HG03095 (cell line): ENCODE measurements at regions not wholly inside any gene's neighbourhood (a gene's known extent, or its start where the extent isn't known, plus 50 kb on each side); places are given as distances from the start of the nearest gene placed in this dataset.

Source experiments
- ATAC-seq: cut with Tn5 transposase; IDR thresholded peaks from one replicate; pipeline ENCODE4 v1.9.1; 2021; ENCODE audit warnings: moderate library complexity; ENCODE audit not compliant: unreplicated experiment

DNA sequence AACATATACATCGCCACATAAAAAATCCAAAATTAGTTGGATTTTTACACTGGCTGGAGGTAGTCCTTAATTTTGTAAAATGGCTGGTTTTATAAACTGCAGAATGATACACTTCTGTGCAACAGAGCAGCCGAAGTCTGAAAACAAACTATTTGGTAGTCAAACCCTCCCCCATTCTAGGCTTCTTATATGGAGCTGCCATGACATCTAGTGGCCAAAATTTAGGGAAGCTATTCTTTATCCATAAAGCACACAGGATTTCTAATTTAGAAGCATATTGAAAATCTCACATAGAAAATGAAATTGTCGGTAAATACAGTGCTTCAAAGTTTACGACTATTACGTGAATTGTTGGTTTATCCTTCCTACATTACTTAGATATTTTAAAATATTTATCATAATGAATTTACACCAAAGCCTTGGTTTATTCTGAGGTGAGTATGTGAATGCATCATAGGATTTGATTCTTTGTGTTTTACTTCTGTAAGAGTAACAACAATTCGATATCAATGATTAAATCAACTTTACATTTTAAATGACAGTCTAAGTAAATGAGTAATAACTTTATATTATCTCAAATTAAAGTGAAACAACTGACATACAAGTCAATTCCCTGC lies 113.4 kb upstream of the FAM241A start:
- ATAC-seq, result no peak

DNA sequence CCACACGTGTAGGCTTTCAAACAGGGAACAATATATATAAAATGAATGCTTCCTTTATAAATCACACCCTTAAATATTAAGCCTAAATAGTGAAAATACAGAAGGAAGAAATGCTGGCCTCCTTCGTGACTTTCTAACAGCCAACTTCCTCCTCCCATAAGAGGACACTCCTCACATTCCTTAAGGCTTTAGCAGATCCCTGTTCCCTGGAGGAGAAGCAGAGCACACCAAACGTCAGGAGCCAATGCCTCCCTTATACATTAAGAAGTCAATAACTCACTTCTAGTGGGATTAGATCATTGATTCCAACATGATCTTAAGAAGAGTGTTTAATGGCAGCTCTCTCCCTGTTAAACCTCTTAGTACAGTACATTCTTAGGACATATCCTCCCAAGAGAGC lies 108.4 kb upstream of the FAM241A start:
- no peak for ATAC-seq

DNA sequence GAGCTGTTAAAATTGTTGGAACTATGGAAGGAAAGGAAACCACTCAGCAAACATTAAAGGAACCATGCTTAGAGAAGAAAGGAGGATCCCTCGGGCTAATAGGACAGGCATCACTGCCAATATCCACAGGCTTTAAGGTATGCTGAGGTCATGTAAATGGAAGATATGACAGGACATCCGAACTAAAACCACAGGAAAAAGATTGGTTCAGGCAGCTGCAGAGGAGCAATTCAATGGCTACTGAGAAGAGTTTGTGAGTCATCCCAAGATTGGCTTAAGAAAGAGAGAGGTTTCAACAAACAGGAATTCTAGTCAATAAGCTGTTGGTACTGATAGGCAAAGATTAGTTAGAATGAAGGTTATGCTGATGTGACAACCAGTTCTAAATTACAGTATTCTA lies 106.4 kb upstream of the FAM241A start:
- no peak for ATAC-seq

DNA sequence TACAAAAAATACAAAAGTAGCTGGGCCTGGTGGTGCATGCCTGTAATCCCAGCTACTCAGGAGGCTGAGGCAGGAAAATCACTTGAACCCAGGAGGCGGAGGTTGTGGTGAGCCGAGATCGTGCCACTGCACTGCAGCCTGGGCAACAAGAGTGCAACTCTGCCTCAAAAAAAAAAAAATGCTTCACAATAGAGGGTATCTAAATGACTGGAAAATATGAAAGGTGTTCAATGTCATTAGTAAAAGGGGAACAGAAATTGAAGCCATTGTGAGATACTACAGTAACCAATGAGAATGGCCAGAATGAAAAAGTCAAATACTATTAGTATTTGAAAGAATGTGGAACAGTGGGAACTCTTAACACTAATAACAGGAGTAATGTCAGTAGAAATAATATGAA lies 96.1 kb upstream of the FAM241A start:
- ATAC-seq, result peak; percentile 81

- no peak for ATAC-seq
These were observed 91.4 kb upstream of the FAM241A start for GRCh38 chr4:112053825-112054350.

DNA sequence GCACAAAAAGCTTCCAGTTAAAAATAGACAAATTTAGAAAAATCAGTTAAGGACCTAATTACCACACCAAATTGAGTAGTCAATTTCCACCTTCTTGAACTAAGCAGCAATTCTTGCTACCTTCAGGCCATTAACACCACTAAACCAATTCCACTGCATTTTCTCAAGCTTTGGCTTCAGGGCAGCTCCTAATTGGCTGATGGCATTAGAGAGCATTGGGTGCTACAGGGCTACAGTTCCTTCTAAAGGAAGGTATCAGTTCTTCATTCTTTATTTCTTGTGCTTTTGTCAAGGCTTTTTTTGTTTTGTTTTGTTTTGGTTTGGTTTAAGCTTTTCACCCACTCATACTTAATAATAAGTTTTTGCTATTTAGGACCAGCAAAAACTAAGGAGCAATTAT lies 90.2 kb upstream of the FAM241A start:
- ATAC-seq, result no peak

GRCh38 chr4:112057470-112057869 lies 87.8 kb upstream of the FAM241A start:
- ATAC-seq, result no peak

DNA sequence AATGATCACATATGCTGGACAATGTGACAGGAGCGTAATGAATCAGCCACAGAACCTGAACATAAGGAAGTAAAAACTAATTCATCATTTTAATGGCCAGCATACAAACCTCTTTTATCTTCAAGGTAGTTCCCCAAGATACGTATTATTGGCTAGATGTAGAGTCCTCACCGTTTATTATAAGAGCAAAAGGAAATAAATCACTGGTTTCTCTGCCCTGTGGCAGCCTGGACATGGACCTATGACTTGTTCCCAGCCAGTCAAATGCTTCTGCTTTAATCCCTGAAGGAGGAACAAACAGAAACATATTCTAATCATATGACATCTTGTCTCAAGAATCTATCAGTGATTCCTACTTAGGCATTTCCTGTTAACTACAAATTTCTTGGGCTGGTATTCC lies 86.8 kb upstream of the FAM241A start:
- ATAC-seq, result no peak

DNA sequence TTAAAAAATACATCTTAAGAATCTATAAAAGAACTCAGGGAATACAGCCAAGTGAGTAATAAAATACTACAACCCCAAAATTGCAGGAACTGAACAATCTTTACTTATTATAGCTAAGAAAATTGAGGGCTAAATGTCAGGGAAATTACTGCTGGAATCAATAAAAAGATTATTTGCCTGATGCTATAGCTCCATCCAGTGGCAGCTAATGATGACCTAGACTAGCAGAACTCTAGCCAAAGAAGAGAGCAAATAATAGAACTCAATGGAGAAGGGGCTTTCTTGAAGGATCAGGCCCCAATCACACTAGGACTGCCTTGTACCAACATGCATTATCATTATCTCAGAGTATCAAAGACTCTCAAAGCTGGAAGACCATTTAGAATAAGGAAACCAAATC lies 85.0 kb upstream of the FAM241A start:
- ATAC-seq, result no peak

DNA sequence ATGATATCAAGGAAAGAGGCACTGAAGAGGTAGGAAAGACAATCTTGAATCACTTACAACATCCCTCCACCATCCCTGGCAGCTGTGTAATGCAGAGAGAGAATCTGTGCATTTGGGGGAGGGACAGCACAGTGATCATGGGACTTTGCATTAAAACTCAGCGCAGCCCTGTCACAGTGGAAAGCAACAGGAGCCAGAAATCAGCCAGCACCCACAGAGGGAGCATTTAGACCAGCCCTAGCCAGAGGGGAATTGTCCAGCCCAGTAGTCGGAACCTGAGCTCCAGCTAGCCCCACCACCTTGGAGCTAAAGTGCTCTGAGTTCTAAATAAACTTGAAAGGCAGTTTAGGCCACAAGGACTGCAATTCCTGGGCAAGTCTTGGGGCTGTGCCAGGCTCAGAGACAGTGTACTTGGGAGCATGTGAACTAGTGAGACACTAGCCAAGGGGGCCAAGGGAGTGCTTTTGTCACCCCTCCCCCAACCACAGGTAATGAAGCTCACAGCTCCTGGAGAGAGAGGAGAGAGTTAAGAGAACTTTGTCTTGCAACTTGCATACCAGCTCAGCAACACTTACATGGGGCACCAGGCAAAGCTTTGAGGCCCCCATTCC lies 83.9 kb upstream of the FAM241A start:
- no peak for ATAC-seq

DNA sequence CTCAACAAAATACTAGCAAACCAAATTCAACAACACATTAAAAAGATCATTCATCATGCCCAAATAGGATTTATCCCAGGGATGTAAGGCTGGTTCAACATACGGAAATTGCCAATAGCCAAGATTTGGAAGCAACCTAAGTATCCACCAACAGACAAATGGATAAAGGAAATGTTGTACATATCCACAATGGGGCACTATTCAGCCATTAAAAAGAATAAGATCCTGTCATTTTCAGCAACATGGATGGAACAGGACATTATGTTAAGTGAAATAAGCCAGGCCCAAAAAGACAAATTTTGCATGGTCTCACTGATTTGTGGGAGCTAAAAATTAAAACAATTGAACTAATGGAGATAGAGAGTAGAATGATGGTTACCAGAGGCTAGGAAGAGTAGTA lies 82.0 kb upstream of the FAM241A start:
- ATAC-seq, result no peak

- ATAC-seq, result no peak
These were observed 76.1 kb upstream of the FAM241A start for GRCh38 chr4:112069110-112069509.

DNA sequence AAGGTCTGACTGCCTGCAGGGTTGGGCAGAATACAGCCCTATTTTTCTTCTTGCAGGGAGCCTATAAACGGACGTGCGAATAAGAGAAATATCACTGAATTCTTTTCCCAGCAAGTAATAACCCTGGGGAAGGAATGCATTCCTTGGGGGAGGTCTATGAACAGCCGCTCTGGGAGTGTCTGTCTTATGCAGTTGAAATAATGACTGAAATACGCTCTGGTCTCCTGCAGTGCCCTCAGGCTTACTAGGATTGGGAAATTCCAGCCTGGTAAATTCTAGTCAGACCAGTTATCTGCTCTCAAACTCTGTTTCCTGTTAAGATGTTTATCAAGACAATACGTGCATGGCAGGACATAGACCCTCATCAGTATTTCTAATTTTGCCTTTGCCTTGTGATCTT lies 72.1 kb upstream of the FAM241A start:
- ATAC-seq, result no peak

GRCh38 chr4:112075129-112075753 lies 70.0 kb upstream of the FAM241A start:
- peak; percentile 81 for ATAC-seq

DNA sequence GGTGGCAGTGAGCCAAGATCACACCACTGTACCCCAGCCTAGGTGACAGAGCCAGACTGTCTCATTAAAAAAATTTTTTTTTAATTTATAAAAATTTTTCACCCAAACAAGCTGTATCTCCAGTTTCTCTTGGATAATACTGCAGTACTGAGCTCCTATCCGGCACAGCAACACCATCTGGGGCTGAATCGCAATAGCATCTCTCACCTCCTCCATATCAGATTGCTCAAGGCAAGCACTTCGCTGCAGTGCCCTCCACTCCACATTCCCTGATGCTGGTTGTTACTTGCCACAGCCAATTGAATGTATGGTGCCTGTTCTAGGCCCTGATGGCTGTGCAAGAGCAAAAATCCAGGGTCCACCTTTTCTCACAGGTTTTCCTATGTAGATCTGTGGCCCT lies 69.3 kb upstream of the FAM241A start:
- no peak for ATAC-seq

GRCh38 chr4:112076919-112077608 lies 68.2 kb upstream of the FAM241A start:
- ATAC-seq, result no peak

GRCh38 chr4:112077743-112078142 lies 67.5 kb upstream of the FAM241A start:
- ATAC-seq, result no peak

DNA sequence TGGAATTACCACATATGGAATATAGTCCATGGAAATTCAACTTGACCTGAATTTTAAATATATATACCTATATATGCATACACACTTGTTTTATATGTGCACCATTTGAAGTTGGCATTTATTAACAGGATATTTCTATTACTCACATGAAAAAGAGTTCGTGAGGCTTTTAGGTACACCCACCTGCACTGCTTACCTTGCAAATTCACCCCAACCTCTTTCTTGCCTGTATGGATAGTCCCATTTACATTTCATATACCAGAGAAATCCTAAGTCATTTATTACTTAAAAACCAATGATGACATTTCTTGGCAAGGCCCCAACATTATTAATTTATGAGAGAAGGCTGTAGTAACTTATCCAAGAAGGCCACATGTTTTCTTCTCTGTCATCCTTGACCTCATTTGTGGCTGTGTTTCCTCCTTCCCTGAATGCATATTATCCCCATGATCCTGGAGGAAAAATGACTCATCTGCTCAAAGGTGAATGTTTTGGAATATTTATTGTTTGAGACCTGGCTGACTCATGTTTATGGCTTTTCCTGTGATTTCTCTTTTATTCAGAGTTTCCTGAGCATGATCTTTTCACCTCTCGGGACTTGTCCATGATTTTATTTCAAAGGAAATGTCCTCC lies 62.2 kb upstream of the FAM241A start:
- ATAC-seq, result no peak

GRCh38 chr4:112083587-112084347 lies 61.5 kb upstream of the FAM241A start:
- no peak for ATAC-seq

DNA sequence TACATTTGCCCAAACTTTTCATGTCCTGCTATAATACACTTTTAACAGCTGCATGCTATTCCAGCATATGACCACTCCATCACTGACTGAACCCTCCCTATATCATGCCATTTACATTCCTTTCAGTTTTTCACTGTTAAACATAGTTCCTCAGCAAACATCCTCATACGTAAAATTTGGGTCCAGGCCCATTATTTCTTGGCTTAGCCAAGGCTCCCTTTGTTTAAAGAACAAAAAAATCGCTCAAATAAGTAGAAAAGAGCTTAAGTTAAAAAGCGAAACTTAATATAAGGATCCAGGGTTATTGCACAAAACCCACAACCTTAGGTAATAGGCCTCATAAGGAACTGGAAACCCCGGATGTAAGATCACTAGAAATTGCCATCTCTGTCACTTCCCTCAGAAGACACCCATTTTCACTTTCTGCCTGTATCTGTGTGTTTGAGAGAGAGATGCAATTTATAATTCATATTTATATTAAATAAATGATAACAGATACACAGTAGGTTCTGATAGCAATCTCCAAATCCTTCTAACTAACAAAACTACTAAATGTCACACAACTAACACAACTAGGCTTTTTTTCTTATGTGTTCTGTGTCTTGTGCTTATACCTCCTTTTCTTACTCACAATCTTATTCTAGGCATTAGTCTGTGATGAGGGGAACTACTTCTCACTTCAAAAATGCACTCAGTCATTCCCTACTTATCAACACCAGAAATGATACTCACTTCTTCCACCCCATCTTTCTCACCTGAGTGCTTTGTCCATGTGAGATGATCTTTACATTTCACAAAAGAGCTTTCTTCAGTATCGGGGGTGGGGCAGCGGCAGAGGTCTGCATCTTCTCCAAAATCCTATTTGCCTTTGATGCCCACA lies 59.9 kb upstream of the FAM241A start:
- ATAC-seq, result no peak
